ENCODE measurements at regions not wholly inside any gene's neighbourhood (a gene's known extent, or its start where the extent isn't known, plus 50 kb on each side); places are given as distances from the start of the nearest gene placed in this dataset.
"Not testable (repeated sequence)": the region's sequence is repeated elsewhere in the genome, so short reads cannot be mapped to it uniquely, and the experiment has no call there.

DNA sequence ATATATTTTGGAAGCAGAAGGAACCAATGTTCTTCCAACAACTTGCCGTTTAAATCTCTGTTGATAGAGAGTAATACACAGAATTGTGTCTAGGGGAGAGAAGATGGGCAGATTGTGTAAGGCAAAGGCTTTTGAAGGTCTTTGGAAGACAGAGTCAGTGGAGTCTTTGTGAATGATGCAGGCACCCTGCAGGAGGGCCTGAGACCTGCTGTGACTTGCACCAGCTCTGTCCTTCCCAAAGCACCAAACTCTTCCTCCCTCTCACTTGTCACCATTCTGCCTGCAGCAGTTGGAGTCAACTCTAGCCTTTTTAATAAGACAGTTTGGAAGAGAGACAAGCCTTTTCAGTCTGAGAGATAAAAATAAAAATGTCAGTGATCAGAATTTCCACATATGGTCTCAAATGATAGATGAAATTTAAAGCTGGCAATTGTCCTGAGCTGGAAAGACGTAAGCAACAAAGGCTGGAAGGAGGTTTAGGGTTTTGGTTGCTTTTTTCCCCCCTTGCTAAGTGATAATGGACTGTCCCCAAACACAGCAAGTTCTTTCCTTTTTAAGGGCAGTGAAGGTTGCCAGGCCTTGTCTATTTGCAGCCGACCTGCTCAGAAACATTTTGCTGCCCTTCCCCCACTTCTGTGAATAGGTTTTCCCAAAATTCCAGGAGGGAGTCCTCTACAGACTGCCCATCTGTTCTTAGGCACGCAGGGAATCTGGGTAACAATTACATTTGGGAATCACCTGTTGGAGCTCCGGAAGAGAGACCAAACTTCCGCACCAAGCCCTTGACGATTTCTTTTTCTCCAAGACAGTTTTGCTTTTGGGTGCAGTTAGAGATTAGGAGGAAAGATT is 103.0 kb upstream of the NTF3 start:
- peaks cover 2% of the 10 kb centered on the region for H3K36me3 Mint-ChIP-seq
- DNase-seq (ENCODE audit: low spot score in 2 of 2) (no peak), ATAC-seq (ENCODE audit: low read depth) (no peak)
- no peak overlapping the region for H3K4me3 Mint-ChIP-seq
- peaks cover 2% of the 10 kb centered on the region for H3K27me3 Mint-ChIP-seq
- H3K9me3 Mint-ChIP-seq: peaks cover 4% of the 10 kb centered on the region
- no peak overlapping the region for H3K27ac Mint-ChIP-seq
- H3K4me1 Mint-ChIP-seq: no peaks in the 10 kb centered on the region

- peaks cover 2% of the 10 kb centered on the region for H3K27me3 Mint-ChIP-seq
- DNase-seq (ENCODE audit: low spot score in 2 of 2): no peak
- H3K4me1 Mint-ChIP-seq: no peaks in the 10 kb centered on the region
- H3K4me3 Mint-ChIP-seq: no peak overlapping the region
- no peak for ATAC-seq (ENCODE audit: low read depth)
- H3K36me3 Mint-ChIP-seq: no peaks in the 10 kb centered on the region
- H3K9me3 Mint-ChIP-seq: no peaks in the 10 kb centered on the region
- H3K27ac Mint-ChIP-seq: no peak overlapping the region
Observed at GRCh38 chr12:5332551-5332950, 99.4 kb upstream of the NTF3 start.

GRCh38 chr12:5333096-5333495 is 98.8 kb upstream of the NTF3 start:
- DNase-seq (ENCODE audit: low spot score in 2 of 2) (no peak), ATAC-seq (ENCODE audit: low read depth) (no peak)
- H3K36me3 Mint-ChIP-seq: no peaks in the 10 kb centered on the region
- no peaks in the 10 kb centered on the region for H3K4me1 Mint-ChIP-seq
- no peak overlapping the region for H3K27ac Mint-ChIP-seq
- H3K9me3 Mint-ChIP-seq: no peaks in the 10 kb centered on the region
- no peak overlapping the region for H3K4me3 Mint-ChIP-seq
- peaks cover 2% of the 10 kb centered on the region for H3K27me3 Mint-ChIP-seq

DNA sequence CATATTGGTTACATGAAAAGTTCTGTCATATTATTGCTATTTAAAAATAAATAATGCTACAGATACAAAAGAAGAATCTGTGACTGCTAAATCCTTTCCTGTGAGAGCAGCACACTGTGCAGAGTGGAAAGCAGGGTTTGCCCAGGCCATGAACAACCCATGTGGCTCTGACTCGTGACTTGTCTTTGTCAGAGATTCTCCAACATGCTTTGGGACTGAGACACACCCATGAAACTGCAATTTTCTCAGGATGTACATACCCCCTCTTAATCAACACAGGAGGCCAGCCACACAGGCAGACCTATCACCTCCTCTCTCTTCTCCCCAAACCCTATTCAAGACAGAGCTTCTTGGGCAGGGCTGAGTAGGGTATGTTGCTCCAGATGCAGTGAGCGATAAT is 96.8 kb upstream of the NTF3 start:
- Mint-ChIP-seq H3K27ac (no peak overlapping the region), H3K36me3 (no peaks in the 10 kb centered on the region), H3K9me3 (no peaks in the 10 kb centered on the region), H3K4me1 (no peaks in the 10 kb centered on the region), H3K27me3 (peaks cover 2% of the 10 kb centered on the region), H3K4me3 (no peak overlapping the region)
- no peak for ATAC-seq (ENCODE audit: low read depth)
- no peak for DNase-seq (ENCODE audit: low spot score in 2 of 2)

DNA sequence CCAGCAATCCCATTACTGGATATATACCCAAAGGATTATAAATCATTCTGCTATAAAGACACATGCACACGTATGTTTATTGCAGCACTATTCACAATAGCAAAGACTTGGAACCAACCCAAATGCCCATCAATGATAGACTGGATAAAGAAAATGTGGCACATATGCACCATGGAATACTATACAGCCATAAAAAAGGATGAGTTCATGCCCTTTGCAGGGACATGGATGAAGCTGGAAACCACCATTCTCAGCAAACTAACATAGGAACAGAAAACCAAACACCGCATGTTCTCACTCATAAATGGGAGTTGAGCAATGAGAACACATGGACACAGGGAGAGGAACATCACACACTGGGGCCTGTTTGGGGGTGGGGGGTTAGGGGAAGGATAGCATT is 90.8 kb upstream of the NTF3 start:
- not testable (repeated sequence) for H3K4me1 Mint-ChIP-seq; H3K9me3 Mint-ChIP-seq; H3K27me3 Mint-ChIP-seq; H3K27ac Mint-ChIP-seq; H3K4me3 Mint-ChIP-seq; DNase-seq (ENCODE audit: low spot score in 2 of 2); H3K36me3 Mint-ChIP-seq; ATAC-seq (ENCODE audit: low read depth)

DNA sequence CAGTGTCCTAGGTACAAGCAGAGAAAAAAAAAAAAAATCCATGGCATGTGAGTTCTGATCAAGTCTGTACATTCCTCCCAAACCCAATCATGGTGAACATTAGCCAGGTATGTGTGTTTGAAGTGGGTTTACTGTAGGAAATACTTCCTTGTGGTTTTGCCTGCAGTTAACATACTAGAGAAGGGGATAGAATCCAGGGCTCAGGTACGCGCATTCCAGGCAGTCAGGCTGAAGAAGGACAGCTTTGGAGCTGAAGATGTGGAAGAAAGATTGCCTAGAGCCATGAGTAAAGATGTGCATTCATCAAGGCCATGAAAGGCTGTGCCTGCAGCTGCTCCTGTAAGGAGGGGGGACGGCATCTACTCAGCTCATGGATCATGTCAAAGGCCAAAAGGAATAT is 88.2 kb upstream of the NTF3 start:
- Mint-ChIP-seq H3K27ac (no peak overlapping the region), H3K36me3 (no peaks in the 10 kb centered on the region), H3K4me3 (no peak overlapping the region), H3K4me1 (no peaks in the 10 kb centered on the region), H3K27me3 (peaks cover 13% of the 10 kb centered on the region), H3K9me3 (no peaks in the 10 kb centered on the region)
- DNase-seq (ENCODE audit: low spot score in 2 of 2): no peak
- no peak for ATAC-seq (ENCODE audit: low read depth)

DNA sequence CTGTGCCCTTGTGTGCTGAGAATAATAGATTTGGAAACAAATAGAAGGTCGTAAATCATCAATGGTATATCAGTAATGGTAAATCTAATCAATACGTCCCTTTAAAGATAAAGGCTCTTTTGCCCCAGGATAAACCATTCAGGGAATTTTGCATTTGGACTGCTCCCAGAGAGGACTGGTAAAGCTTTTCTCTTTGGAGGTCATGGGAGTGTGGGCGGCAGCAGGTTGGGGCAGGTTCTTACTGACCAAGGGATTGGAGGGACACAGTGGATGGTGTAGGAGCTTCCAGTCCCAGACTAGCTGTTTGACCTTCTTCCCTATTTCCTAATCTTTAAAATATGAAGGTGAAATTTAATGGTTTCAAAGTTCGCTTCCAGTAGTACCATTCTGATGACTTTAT is 87.8 kb upstream of the NTF3 start:
- H3K36me3 Mint-ChIP-seq: no peaks in the 10 kb centered on the region
- H3K4me3 Mint-ChIP-seq: no peak overlapping the region
- no peaks in the 10 kb centered on the region for H3K4me1 Mint-ChIP-seq
- DNase-seq (ENCODE audit: low spot score in 2 of 2): no peak
- ATAC-seq (ENCODE audit: low read depth): no peak
- no peaks in the 10 kb centered on the region for H3K9me3 Mint-ChIP-seq
- peaks cover 13% of the 10 kb centered on the region for H3K27me3 Mint-ChIP-seq
- H3K27ac Mint-ChIP-seq: no peak overlapping the region

DNA sequence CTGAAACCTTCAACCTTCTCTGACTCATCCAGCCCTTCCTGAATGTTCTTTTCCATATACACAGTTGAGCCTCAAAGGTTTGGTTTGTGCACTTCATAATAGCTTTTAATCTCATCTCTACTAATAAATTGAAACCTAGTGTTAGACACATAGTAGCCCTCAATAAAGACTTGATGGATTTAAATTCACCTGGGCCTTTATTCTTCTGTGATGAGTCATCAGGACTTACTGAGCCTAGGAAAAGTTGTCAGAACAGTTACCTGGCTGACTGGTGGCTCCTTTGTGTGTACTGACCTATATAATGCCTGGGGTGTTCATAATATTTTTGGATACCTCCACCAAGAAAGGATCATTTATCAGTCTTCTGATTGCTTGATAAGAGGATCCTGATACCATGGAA is 86.4 kb upstream of the NTF3 start:
- DNase-seq (ENCODE audit: low spot score in 2 of 2) (no peak), ATAC-seq (ENCODE audit: low read depth) (no peak)
- Mint-ChIP-seq H3K9me3 (no peaks in the 10 kb centered on the region), H3K27me3 (peaks cover 13% of the 10 kb centered on the region), H3K4me1 (no peaks in the 10 kb centered on the region), H3K4me3 (no peak overlapping the region), H3K36me3 (no peaks in the 10 kb centered on the region), H3K27ac (no peak overlapping the region)

GRCh38 chr12:5348057-5348456 is 83.9 kb upstream of the NTF3 start:
- ATAC-seq (ENCODE audit: low read depth) (no peak), DNase-seq (ENCODE audit: low spot score in 2 of 2) (no peak)
- H3K27ac Mint-ChIP-seq: no peak overlapping the region
- no peaks in the 10 kb centered on the region for H3K4me1 Mint-ChIP-seq
- no peaks in the 10 kb centered on the region for H3K36me3 Mint-ChIP-seq
- no peak overlapping the region for H3K4me3 Mint-ChIP-seq
- no peaks in the 10 kb centered on the region for H3K9me3 Mint-ChIP-seq
- H3K27me3 Mint-ChIP-seq: peaks cover 13% of the 10 kb centered on the region

GRCh38 chr12:5348491-5348890 is 83.4 kb upstream of the NTF3 start:
- H3K4me1 Mint-ChIP-seq: no peaks in the 10 kb centered on the region
- H3K27ac Mint-ChIP-seq: no peak overlapping the region
- ATAC-seq (ENCODE audit: low read depth) (no peak), DNase-seq (ENCODE audit: low spot score in 2 of 2) (no peak)
- peaks cover 13% of the 10 kb centered on the region for H3K27me3 Mint-ChIP-seq
- no peaks in the 10 kb centered on the region for H3K36me3 Mint-ChIP-seq
- peaks cover 3% of the 10 kb centered on the region for H3K9me3 Mint-ChIP-seq
- no peak overlapping the region for H3K4me3 Mint-ChIP-seq

DNA sequence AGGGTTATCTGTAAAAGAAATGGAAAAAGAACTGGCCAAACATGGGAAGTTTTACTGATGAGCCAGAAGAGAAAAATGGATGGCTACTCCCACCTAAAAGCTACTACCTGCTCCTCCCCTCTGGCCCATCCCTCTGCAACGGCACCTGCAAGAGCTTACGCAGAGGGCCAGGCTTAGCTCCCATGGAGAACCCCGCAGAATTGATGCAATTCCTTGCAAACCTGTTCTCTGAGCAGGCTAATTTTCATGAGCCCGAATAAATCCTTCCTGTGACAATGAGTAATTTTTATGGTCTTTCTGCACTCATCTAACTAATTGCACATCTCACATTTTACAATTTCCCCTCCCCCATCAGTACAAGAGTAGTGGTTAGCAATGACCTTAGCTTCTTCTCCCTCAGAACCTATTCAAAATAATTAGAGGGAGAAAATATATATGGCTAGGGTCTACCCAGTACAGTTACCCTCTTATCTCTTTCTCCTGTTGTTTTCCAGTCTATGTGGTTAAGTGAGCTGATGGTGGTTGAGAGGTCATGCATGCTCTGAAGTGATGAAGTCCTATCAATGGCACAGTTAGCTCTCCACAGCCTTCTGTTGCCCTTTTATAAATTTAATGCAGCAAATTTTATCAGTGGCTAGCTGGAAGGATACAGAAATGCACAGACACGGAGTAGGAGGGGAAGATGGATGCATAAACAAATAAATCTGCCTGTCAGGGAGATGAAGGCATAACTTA is 67.7 kb upstream of the NTF3 start:
- Mint-ChIP-seq H3K36me3 (no peaks in the 10 kb centered on the region), H3K4me3 (no peak overlapping the region), H3K27ac (no peak overlapping the region), H3K27me3 (no peaks in the 10 kb centered on the region), H3K9me3 (peaks cover 3% of the 10 kb centered on the region), H3K4me1 (no peaks in the 10 kb centered on the region)
- ATAC-seq (ENCODE audit: low read depth) (no peak), DNase-seq (ENCODE audit: low spot score in 2 of 2) (no peak)

GRCh38 chr12:5369298-5369697 is 62.6 kb upstream of the NTF3 start:
- Mint-ChIP-seq H3K4me3 (no peak overlapping the region), H3K4me1 (no peaks in the 10 kb centered on the region), H3K9me3 (peaks cover 4% of the 10 kb centered on the region), H3K36me3 (no peaks in the 10 kb centered on the region), H3K27me3 (peaks cover 3% of the 10 kb centered on the region), H3K27ac (no peak overlapping the region)
- DNase-seq (ENCODE audit: low spot score in 2 of 2): no peak
- no peak for ATAC-seq (ENCODE audit: low read depth)

GRCh38 chr12:5371631-5372030 is 60.3 kb upstream of the NTF3 start:
- H3K27ac Mint-ChIP-seq: no peak overlapping the region
- H3K4me1 Mint-ChIP-seq: no peaks in the 10 kb centered on the region
- DNase-seq (ENCODE audit: low spot score in 2 of 2) (no peak), ATAC-seq (ENCODE audit: low read depth) (no peak)
- peaks cover 1% of the 10 kb centered on the region for H3K9me3 Mint-ChIP-seq
- no peak overlapping the region for H3K4me3 Mint-ChIP-seq
- H3K27me3 Mint-ChIP-seq: peaks cover 5% of the 10 kb centered on the region
- H3K36me3 Mint-ChIP-seq: no peaks in the 10 kb centered on the region

GRCh38 chr12:5374713-5375112 is 57.2 kb upstream of the NTF3 start:
- no peak for DNase-seq (ENCODE audit: low spot score in 2 of 2)
- no peaks in the 10 kb centered on the region for H3K4me1 Mint-ChIP-seq
- peaks cover 1% of the 10 kb centered on the region for H3K9me3 Mint-ChIP-seq
- H3K36me3 Mint-ChIP-seq: no peaks in the 10 kb centered on the region
- H3K27ac Mint-ChIP-seq: no peak overlapping the region
- H3K27me3 Mint-ChIP-seq: peaks cover 5% of the 10 kb centered on the region
- no peak for ATAC-seq (ENCODE audit: low read depth)
- H3K4me3 Mint-ChIP-seq: no peak overlapping the region
